GM12874 (cell line): ENCODE measurements at regions not wholly inside any gene's neighbourhood (a gene's known extent, or its start where the extent isn't known, plus 50 kb on each side); places are given as distances from the start of the nearest gene placed in this dataset.

Experiments used
- CTCF ChIP-seq: IDR thresholded peaks from 2 replicates; pipeline ENCODE4 v1.5.1; 2011; ENCODE audit warnings: low read depth, mild to moderate bottlenecking, control low read depth, low read length, moderate library complexity; ENCODE audit not compliant: insufficient read depth

GRCh38 chr5:153099328-153099727 is 391.1 kb upstream of the GRIA1 start:
- TF ChIP-seq CTCF, result no peak

GRCh38 chr5:153101235-153102180 is 389.0 kb upstream of the GRIA1 start:
- TF ChIP-seq CTCF, result no peak

- no peak for TF ChIP-seq CTCF
Measured at GRCh38 chr5:153116916-153117315, 373.6 kb upstream of the GRIA1 start.

GRCh38 chr5:153118018-153118417 is 372.5 kb upstream of the GRIA1 start:
- no peak for TF ChIP-seq CTCF

- TF ChIP-seq CTCF, result no peak
Measured at GRCh38 chr5:153122403-153122802, 368.1 kb upstream of the GRIA1 start.

GRCh38 chr5:153130296-153130695 is 360.2 kb upstream of the GRIA1 start:
- TF ChIP-seq CTCF, result no peak

GRCh38 chr5:153135411-153135810 is 355.1 kb upstream of the GRIA1 start:
- no peak for TF ChIP-seq CTCF
